GM21390 (cell line): ENCODE measurements at regions not wholly inside any gene's neighbourhood (a gene's known extent, or its start where the extent isn't known, plus 50 kb on each side); places are given as distances from the start of the nearest gene placed in this dataset.
"Not testable (repeated sequence)": the region's sequence is repeated elsewhere in the genome, so short reads cannot be mapped to it uniquely, and the experiment has no call there.

ENCODE experiments used
- ATAC-seq: cut with Tn5 transposase; IDR thresholded peaks from one replicate; pipeline ENCODE4 v1.9.1; 2021; ENCODE audit not compliant: unreplicated experiment

DNA sequence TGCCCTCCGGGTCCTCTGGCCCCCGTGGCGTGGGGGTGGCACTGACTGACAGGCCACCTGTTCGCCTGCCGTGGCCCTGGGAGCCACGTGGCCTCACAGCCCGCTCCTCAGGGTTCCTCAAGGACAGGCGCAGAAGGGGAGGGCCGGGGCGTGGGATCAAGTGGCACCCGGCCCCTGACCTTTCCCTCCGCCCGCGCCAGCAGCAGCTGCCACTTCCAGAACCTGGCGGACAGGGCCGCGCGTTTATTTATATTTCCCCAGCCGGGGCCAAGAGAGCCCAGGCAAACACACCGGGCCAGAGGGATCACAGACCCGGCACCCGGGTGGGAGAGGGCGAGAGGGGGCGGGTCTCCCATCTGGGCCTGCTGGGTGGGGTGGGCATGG is 92.6 kb downstream of the RFLNA start:
- ATAC-seq: no peak

DNA sequence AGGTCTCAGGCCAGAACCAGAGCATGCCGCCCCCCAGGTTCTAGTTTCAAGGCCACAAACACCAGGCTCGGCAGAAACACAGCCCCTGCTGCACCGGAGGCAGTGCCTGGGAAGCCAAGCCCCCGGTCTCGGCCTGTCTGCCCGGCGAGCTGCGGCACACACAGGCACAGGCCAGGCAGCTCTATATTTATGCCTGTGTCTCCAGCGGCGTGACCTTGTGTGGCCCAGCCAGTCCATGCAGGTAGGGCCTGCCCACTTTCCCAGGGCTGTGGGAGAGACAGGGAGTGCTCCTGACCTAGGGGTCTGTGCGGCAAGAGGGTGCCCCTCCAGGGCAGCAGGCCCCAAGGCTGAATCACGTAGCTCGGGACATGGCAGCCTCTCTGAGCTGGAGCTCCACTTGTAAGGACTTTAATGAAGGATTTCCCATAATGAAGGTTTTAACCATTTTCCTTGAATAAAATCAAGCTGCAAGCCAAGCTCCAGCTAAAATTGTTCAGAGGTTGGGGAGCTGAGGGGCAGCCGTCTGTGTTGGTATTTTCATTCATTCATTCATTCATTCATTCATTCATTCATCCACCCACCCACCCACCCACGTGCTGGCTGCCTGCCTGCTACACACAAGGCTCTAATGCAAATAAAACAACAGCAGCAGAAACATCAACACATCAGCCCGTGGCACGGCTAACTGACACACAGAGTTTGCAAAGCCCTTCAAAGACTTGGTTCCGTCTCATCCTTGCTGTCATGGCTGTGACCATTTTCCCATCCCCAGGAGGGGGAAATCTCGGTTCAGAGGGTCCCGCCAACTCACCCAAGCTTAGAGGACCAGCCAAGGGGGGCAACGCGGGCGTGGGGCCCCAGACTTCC is 92.0 kb downstream of the RFLNA start:
- no peak for ATAC-seq

DNA sequence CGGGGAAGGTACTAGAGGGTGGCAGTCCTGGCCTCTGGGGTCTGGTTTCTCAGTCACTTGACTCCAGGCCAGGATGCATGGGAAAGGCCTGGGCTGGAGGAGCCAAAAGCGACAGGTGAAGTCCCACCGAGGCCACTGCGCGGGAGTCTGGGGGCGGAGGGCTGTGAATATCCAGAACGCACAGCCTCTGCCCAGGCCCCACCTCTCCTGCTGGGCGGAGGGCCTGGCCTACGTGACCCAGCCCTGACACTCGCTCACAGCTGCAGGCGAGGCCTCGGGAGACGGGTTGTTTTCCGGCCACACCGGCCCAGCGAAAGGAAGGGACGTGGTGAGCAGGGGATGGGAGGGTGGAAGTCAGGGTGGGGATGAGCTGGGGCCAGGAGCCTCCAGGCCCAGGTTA is 91.2 kb downstream of the RFLNA start:
- ATAC-seq: no peak

DNA sequence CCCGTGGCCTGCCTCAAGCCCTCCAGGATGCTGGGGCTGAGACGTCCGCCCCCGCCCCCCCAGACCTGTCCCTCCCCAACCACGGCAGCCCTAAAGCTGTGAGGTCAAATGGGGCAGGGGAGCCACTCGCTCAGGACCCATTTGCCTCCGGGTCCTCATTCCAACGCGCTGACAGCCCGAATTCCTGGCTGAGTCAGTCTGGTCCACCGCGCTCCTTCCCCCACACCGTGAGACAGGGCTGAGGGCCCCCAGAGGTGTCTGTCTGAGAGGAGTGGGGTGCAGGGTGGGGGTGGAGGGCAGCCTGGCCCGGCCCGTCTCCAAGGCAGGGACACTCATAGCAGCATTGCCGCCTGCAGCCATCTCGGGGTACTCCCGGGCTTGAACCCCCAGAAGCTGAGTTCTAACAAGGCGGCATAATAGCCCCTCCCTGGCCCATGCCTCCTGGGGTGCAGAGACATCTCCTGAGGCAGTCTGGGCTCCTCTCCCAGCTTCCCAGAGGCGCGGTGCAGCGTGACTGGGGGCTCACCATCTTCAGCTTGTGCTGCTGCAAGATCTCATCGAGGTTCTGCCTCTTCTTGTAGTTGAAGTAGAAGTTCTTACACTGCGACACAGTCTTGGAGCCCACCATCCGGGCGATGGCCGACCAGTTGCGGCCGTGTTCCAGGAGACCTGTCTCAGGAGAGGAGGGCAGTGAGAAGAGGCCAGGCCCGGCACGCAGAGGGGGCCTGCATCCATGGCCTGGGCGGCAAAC is 90.5 kb downstream of the RFLNA start:
- ATAC-seq: no peak

DNA sequence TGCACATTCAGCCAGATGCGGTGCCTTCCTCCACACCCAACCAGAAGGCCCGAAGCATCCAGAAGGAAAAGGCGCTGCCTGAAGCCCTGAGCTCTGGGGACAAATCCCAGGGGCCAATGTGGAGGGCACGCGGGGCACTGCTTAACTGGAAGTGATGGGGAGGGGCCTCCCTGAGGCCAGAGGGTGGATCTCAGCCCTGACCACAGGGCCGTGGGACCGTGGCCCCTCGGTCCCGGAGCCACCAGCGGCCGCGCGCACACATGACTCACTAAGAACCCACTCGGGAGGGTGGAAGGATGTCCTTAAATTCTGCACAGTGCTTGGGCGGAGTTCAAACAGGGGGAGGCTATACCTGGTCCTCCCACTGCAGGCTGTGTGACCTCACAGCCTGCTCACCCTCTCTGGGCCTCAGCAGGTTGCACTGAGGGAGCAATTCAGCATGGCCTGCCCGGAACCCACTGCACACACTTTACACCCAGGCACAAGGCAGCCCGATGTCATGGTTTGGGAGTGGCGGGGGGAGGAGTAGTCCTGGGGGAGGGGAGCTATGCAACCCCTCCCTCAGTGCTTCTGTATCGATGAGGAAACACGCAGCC is 89.5 kb downstream of the RFLNA start:
- ATAC-seq: no peak

DNA sequence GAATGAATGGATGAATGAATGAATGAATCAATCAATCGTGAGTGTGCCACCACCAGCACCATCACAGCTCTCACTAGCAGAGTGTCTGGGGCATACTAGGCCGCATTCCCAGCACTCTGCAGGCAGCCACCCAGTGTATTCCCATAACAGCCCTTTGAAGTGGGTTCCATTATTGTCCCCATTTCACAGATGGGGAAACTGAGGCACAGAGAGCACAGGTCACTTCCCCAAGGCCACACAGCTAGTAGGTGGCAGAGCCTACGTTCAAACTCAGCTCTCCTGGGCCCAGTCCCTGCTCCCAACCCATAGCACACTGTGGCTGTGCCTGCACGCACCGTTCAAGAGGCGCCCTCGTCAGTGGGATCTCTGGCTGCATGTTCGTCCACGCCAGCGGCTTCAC is 88.1 kb downstream of the RFLNA start:
- ATAC-seq: no peak

DNA sequence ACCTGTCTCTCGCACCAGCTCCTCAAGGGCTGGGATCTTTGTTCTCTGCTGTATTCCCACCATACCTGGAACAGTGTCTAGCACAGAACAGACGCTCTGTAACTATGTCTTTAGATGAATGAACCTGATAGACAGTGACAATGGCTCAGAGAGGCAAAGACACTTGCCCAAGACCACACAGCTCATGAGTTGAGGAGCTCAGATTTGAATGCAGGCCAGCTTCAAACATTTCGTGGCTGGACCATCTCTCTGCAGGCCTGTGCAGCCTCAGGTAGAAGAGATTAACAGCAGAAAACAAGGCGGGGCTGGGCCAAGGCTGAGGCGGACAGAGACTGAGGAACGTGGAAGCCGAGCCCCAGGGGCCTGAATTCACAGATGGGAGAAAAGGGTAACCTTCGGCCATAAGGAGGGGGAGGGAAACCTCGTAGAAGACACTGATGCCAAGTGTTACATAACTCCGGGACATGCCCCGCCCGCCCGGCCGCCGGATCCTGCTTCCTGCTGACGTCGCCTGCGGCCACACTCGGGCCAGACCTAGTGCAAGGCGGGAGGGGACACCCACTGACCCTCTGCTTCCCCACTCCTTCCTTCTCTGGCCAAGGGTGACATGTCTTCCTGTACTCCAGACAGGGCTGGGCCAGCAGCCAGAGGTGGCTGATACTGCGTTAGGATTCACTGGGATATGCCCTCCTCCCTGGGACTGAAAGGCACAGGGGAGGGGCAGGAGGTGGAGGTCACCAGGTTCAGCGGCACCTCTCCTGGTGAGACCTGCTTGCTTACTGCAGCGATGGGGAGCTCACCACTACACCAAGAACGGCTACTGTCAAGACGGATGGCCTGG is 86.8 kb downstream of the RFLNA start:
- ATAC-seq: no peak

DNA sequence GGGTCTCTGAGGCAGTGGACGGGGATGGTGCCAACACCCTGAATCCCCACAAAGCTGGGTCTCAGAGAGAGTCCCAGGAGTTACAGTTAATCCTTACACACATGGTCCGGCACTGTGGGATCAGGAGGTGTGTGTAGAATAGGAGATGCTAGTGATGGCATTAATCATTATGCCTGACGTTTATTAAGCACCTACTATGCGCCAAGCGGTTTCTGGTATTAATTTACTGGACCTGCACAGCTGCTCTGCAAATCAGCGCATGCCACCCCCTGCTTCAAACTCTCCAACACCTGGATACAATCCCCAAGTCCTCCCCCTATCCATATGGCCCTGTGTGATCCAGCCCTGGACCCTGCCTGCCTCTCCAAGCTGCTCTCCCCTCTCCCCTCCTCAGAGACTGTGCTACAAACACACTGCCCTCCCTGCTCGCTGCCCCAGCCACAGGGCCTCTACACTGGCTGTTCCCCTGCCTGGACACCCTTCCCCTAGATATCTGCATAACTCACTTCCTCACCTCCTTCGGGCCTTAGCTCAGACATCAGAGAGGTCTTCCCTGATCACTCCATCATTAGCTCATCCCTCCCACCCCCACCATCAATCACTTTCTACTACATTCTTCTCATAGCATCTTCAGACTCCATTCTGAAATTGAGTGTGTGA is 86.0 kb downstream of the RFLNA start:
- ATAC-seq: no peak

DNA sequence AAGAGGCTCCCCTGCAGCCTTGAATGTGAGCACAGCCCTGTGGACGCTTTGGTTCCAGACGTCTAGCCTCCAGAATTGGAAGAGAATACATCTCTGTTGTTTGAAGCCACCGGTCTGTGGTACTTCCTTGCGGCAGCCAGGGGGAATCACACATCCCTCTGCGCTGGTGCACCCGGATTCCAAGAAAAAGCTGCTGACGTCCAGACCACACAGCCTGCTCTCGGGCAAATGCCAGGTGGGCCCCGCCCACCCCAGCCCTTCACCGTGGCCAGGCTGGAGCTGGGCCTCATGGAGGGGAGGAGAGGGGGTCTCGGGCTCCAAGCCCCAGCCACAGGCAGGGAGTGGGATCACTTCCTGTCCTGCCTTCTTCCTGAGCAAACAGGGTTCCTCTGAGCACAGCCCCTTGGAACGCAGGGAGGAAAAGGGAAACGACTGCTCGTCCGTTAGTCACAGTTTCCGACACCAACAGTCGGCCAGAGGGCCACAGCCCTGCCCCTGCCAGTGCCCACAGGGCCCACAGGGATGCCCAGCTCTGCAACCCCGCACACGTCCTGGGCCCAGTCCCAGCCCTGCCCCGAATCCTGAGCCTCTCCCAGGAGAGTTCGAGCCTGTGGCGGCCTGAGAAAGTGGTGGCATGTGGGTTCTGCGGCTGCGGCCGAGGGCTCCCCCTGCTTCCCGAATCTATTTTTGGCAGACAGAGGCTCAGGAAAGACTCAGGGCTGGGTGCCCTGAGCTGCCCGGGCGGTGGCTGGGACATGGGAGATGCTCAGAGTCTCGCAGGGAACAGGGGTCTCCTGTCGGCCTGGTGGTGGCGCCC is 85.3 kb downstream of the RFLNA start:
- ATAC-seq: no peak

DNA sequence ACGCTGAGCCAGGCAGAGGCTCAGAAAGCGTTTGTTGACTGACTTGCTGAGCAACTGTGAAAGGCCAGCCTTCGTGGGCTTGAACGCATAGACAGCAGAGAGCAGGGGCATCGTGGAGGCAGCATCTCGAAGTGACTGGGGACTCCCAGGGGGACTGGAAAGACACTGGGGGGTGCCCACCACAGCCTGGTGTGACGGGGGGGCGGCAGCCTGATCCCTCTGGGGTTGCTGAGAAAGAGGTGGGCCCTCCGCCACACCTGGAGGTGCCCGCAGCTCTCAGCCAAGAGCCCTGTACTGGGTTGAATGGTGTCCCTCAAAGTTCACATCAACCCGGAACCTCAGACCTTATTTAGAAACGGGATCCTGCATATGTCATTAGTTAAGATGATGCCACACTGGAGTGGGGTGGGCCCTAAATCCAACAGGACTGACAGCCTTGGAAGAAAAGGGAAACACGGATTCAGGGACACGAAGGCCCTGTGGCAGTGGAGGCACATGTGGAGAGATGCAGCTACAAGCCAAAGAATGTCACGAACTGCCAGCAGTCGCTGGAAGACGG is 84.6 kb downstream of the RFLNA start:
- no peak for ATAC-seq

DNA sequence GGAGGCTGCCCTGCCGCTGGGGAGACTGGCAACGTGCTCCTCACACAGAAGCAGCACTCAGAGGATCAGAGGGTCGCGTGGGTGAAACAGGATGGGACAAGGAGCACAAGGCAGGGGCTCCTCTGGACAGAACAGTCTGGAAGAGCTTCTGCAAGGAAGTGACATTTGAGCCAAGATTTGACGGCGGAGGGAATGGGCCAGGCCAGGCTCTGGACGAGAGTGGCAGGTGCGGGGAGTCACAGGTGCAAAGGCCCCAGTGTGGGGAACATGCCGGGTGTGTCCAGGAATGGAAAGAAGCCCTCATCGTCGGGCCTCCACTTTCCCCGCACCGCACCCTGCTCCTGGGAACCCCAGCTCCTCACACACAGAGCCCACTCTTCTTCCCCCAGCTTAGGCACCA is 84.0 kb downstream of the RFLNA start:
- ATAC-seq: no peak

DNA sequence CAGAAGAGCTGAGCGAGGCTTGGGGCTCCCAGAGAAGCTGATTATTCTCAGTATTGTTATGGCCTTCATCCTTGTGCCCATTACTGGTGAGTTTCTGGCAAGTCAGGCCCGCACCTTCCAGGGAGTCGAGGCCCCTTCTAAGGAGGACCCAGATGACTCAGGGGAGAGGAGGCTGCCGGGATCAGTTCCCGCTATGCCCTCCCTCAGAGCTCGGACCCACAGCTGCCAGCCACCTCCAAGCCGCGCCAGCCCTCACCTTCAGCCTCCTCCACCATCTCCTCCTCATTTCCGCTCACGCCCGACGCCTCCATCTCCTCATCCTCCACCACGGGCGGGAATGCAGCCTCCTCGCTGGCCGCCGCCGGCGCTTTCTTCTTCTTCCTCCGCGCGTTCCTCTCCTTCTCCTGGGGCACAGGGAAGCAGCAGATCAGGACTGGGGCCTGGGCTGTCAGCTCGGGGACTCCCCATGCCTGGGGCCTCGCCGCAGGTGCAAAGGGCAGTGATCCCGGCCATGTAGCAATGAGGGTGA is 83.2 kb downstream of the RFLNA start:
- ATAC-seq: no peak

DNA sequence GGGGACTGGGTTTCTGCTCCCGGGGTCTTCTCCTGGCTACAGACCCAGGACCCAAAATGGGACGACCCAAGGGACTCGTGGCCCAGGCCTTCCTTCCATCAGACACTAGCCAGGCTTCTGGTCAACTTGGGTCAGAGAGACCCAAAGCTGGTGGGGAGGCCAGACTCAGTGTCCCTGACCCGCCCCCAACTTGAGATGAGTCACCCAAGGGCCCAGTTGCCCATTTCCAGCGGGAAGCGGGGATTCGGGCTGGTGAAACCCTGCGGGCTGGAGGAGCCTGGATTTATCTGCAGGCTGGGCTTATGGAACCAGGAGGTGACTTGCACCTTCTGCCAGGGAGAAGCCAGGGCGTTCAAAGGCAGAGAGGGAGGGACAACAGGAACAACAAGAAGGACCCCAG is 81.5 kb downstream of the RFLNA start:
- no peak for ATAC-seq

DNA sequence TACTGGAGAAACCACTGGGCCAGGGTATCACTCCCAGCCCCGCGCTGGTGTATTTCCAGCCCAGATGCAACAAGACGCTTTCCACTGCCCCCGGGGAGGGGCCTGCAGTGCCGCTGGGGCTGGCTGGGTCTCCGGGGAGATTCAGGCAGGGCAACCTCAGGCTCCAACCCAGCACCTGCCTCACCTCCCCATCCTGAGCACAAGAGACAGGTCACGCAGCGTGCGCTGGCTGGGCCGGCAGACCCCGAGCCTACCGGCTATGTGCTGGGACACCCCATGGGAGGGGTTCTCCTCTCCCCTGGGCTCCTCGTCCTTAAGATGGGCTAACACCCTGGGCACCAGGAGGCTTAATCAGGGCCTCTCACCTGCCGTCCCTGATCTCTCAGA is 80.9 kb downstream of the RFLNA start:
- no peak for ATAC-seq

DNA sequence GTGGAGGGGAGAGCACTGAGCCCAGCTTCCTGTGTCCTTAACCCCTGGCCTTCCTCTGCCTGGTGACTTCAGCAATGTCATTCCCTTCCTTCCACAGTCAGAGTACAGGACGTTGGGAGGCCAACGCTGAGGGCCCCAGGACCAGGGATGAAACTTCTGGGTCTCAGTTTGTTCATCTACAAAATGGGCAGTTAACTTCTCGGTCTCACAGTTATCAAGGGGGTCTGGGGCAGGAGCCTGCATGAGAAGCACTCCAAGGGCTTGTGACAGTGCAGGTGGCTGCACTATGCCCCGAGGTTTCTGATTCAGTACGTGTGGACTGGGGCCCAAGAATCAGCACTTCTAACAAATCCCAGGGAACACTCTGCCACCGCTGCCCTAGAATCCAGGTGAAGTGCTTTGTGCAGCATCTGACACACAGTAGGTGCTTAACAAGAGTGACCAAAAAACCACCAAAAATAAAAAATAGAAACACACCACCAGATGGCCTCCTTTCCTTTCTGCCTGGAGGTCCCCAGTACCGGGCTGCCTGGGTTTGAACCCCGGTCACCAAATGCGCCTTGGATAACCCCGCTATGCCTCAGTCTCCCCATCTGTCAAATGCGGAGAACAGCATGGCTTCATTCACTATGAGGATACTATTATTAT is 80.4 kb downstream of the RFLNA start:
- no peak for ATAC-seq

DNA sequence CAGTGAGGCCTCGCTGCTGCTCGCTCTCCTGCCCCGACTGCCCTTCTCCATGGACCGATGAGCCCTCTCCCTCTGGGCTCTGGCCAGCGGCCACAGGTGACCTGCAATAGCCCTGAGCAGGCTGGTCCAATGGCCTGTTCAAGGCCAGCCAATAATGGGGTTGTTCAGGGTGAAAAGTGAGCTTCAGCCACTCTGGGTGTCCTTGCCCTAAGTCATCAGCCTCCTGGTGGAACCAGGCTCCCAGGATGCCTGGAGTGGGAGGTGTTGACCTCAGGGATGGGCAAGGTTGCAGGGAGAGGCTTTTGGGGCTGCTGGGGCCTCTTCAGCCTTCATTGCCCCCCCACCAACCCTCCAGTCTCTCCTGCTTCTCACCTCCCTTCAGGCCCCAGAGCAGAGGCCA is 79.7 kb downstream of the RFLNA start:
- ATAC-seq: no peak

DNA sequence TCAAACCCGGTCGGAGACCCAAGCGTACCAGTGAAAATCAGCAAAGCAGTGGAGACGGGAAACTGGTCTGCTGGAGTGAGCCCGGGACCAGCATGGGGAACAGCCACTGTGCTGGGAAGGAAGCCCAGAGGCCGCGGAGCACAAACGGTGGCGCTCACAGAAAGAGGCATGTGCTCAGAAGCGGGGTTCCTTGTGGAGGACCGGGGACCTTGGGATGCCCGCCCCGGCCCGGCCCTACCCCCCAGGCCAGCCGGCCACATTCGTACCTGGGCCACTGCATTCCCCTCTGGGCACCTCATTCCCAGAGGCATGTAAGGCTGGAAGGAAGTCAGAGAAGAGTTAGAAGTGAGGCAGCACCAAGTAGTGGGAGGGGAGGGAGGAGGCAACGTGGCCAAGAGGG is 79.3 kb downstream of the RFLNA start:
- no peak for ATAC-seq

DNA sequence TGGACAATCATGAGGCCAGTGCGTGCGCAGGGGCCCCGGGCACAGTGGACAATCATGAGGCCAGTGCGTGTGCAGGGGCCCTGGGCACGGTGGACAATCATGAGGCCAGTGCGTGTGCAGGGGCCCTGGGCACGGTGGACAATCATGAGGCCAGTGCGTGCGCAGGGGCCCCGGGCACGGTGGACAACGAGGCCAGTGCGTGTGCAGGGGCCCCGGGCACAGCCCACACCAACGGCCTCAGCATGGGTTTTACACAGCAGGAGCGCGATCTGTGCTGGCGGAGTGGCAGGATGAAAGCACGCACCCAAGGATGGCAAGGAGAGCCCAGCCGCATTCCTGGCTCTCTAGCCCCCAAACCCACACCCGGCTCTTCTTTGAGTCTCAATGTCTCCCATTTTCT is 78.8 kb downstream of the RFLNA start:
- ATAC-seq: not testable (repeated sequence)

DNA sequence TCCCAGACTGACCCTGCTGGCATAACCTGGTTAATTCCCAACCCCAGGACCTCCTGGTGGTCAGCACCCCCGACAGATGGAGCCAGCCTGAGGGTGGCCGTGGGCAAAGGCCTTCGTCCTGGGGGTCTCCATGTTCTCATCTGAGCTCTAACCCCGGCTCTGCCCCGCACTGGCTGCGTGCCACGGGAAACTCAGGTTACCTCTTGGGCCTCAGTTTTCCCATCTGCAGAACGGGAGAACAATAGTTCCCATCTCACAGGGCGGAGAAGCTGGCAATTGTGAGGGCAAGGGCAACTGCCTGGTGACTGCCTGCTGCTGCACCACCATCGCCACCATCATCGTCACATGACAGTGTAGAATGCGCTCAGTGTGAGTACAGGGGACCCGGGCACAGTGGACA is 77.9 kb downstream of the RFLNA start:
- ATAC-seq: no peak
